NCI-H1105 (cell line): ENCODE measurements at regions not wholly inside any gene's neighbourhood (a gene's known extent, or its start where the extent isn't known, plus 50 kb on each side); places are given as distances from the start of the nearest gene placed in this dataset.

Experiments used
- DNase-seq: peaks from one replicate; lab custom pipeline; 2025; lab: John Stamatoyannopoulos, UW

GRCh38 chr14:55942076-55942654, 176.0 kb upstream of the PELI2 start:
- no peak for DNase-seq

GRCh38 chr14:55942826-55943225, 175.4 kb upstream of the PELI2 start:
- no peak for DNase-seq

GRCh38 chr14:55944757-55945156, 173.5 kb upstream of the PELI2 start:
- DNase-seq, result no peak

GRCh38 chr14:55946231-55946630, 172.0 kb upstream of the PELI2 start:
- no peak for DNase-seq

- no peak for DNase-seq
Measured at GRCh38 chr14:55948399-55948798, 169.8 kb upstream of the PELI2 start.

GRCh38 chr14:55949708-55950107, 168.5 kb upstream of the PELI2 start:
- no peak for DNase-seq

- DNase-seq, result no peak
Measured at GRCh38 chr14:55950135-55950534, 168.1 kb upstream of the PELI2 start.

- DNase-seq, result no peak
Measured at GRCh38 chr14:55951341-55952206, 166.6 kb upstream of the PELI2 start.

- no peak for DNase-seq
Measured at GRCh38 chr14:55954108-55954507, 164.1 kb upstream of the PELI2 start.

- DNase-seq, result no peak
Measured at GRCh38 chr14:55955175-55955574, 163.0 kb upstream of the PELI2 start.

GRCh38 chr14:55957950-55958349, 160.3 kb upstream of the PELI2 start:
- no peak for DNase-seq

- DNase-seq, result no peak
Measured at GRCh38 chr14:55963295-55963694, 154.9 kb upstream of the PELI2 start.

- no peak for DNase-seq
Measured at GRCh38 chr14:55964091-55964490, 154.1 kb upstream of the PELI2 start.

GRCh38 chr14:55964821-55965220, 153.4 kb upstream of the PELI2 start:
- DNase-seq, result no peak

- no peak for DNase-seq
Measured at GRCh38 chr14:55965851-55966250, 152.4 kb upstream of the PELI2 start.

- no peak for DNase-seq
Measured at GRCh38 chr14:55968741-55969140, 149.5 kb upstream of the PELI2 start.

- no peak for DNase-seq
Measured at GRCh38 chr14:55973285-55973800, 144.9 kb upstream of the PELI2 start.

- DNase-seq, result no peak
Measured at GRCh38 chr14:55973911-55974630, 144.1 kb upstream of the PELI2 start.

- DNase-seq, result no peak
Measured at GRCh38 chr14:55975281-55975910, 142.8 kb upstream of the PELI2 start.

- DNase-seq, result no peak
Measured at GRCh38 chr14:55976219-55976618, 142.0 kb upstream of the PELI2 start.

GRCh38 chr14:55976655-55977054, 141.6 kb upstream of the PELI2 start:
- no peak for DNase-seq
